ENCODE measurements at regions not wholly inside any gene's neighbourhood (a gene's known extent, or its start where the extent isn't known, plus 50 kb on each side); places are given as distances from the start of the nearest gene placed in this dataset.

DNA sequence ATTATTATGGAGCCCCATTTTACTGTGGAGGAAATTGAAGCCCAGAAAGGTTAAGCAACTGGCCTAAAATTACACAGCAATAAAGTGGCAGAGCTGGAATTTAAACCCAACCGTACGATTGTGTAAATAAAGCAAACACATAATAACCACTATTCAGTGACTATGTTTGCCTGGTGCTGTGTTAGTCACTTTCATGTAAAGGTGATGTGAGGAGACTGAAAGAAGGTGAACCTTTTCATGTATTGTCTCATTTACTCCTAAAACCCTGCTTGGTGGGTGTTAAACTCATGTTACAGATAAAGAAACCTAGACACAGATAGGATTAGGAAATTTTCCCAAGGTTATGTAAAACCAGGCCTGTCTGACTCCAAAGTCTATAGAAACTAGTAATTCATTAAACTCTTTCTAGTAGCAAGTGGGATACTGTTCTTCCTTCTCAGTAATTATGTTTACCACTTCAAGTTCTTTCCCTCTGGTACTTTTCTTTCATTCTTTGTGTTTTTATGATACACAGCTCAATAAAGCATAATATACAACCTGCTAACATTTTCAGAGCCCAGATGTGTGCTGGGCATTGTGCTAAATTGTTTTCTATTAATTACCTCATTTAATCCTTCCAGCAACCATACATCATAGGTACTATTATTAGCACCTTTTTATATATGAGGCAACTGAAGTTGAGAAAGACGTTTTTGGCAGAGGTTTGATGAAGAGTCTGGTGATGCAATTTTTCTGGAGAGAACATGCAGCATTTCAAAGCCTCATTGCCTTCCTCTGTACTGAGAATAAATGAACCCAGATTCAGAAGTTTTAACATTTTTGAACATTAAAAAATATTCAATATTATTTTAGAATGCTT, 202.7 kb downstream of the SPRY1 start (continued):
- TF ChIP-seq, protein P1, sequence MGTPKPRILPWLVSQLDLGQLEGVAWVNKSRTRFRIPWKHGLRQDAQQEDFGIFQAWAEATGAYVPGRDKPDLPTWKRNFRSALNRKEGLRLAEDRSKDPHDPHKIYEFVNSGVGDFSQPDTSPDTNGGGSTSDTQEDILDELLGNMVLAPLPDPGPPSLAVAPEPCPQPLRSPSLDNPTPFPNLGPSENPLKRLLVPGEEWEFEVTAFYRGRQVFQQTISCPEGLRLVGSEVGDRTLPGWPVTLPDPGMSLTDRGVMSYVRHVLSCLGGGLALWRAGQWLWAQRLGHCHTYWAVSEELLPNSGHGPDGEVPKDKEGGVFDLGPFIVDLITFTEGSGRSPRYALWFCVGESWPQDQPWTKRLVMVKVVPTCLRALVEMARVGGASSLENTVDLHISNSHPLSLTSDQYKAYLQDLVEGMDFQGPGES (IDR thresholded peaks at IDR 0.05; ENCODE audit: low read depth, low read length), result no peak
- TF ChIP-seq, protein P2, sequence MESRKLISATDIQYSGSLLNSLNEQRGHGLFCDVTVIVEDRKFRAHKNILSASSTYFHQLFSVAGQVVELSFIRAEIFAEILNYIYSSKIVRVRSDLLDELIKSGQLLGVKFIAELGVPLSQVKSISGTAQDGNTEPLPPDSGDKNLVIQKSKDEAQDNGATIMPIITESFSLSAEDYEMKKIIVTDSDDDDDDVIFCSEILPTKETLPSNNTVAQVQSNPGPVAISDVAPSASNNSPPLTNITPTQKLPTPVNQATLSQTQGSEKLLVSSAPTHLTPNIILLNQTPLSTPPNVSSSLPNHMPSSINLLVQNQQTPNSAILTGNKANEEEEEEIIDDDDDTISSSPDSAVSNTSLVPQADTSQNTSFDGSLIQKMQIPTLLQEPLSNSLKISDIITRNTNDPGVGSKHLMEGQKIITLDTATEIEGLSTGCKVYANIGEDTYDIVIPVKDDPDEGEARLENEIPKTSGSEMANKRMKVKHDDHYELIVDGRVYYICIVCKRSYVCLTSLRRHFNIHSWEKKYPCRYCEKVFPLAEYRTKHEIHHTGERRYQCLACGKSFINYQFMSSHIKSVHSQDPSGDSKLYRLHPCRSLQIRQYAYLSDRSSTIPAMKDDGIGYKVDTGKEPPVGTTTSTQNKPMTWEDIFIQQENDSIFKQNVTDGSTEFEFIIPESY (IDR thresholded peaks at IDR 0.05; ENCODE audit: borderline replicate concordance, low read depth), result no peak
- no peak for TF ChIP-seq TCF12 (IDR thresholded peaks at IDR 0.05)
- TF ChIP-seq RCOR1 (IDR thresholded peaks at IDR 0.05; ENCODE audit: low read length), result no peak
- TF ChIP-seq, protein P3, sequence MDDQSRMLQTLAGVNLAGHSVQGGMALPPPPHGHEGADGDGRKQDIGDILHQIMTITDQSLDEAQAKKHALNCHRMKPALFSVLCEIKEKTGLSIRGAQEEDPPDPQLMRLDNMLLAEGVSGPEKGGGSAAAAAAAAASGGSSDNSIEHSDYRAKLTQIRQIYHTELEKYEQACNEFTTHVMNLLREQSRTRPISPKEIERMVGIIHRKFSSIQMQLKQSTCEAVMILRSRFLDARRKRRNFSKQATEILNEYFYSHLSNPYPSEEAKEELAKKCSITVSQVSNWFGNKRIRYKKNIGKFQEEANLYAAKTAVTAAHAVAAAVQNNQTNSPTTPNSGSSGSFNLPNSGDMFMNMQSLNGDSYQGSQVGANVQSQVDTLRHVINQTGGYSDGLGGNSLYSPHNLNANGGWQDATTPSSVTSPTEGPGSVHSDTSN (IDR thresholded peaks at IDR 0.05), result no peak

DNA sequence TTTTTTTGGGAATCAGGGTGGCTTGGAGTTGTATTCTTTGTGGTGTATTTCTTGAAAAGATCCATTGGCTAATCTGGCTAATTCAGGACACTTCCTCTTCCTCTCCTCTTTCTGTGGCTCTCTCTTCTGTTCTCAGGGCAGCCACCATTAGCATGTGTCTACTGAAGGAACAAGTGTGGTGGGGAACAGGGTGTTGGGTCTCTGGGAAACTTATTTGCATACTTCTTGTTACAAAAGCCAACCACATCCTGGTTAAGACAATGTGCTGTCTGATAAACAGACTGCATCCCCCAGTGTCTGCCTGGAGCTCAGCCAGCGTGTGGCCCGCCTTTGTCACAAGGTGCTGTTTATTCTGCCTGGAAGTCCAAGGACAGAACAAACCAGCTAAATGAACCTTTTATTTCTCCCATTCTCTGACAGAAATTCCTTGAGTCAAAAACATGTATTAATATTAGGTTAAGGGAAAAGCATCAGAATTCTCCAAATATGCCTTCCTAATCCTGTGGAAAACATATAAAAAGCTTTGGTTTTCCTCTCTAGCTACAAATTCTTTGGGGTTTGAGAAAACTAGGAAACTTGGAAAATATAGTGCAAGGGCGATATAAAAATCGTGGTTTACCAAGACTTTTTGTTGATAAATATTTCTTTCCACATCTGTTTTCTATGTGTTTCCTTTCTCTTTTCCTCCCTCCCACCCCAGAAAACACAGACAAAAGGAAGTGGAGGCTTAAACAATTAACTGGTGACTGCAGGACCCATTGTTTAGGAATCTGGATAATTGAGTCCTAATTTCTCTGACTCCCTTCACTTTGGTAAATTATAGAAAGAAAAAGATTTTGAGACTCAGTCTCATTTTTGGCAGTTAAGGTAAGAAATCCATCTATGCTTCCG, 203.6 kb downstream of the SPRY1 start:
- DNase-seq, result peak; percentile 24

More for the DNA sequence above, 203.6 kb downstream of the SPRY1 start:
- POLR2A ChIA-PET, result no interaction called here
- Histone ChIP-seq H3K27ac (ENCODE audit: low read depth in 2 of 2, low read length in 1 of 2) (peak overlapping the region in 1 of 2 experiments; percentile 53; a peak in 1 of 4 replicates), H3K4me2 (no peak overlapping the region), H4K20me1 (ENCODE audit: insufficient read depth) (no peaks in the 10 kb centered on the region), H3K9ac (no peak overlapping the region), H2AFZ (ENCODE audit: low read depth) (peak overlapping the region; percentile 22; the same call in 1 of the 2 replicates), H3K4me3 (ENCODE audit: low read depth in 2 of 2, low read length in 1 of 2) (no peak overlapping the region), H3K9me3 (no peaks in the 10 kb centered on the region), H3F3A (replicated peaks; ENCODE audit: insufficient read depth) (no peaks in the 10 kb centered on the region), H3K36me3 (replicated peaks in 1 of 2; ENCODE audit: control insufficient read depth in 1 of 2, insufficient read depth in 2 of 2, low read length in 1 of 2) (no peaks in the 10 kb centered on the region), H3K79me2 (ENCODE audit: insufficient read depth) (no peaks in the 10 kb centered on the region), H3K9me2 (no peaks in the 10 kb centered on the region), H3K4me1 (ENCODE audit: control insufficient read depth in 1 of 2, insufficient read depth in 2 of 2, low read depth in 1 of 2, low read length in 1 of 2) (peaks cover 8 to 10% of the 10 kb centered on the region in 2 experiments; a peak in 3 of 4 replicates), H3K27me3 (ENCODE audit: insufficient read depth) (no peaks in the 10 kb centered on the region)
- CTCF ChIA-PET, result no interaction called here
- TF ChIP-seq, protein P4, sequence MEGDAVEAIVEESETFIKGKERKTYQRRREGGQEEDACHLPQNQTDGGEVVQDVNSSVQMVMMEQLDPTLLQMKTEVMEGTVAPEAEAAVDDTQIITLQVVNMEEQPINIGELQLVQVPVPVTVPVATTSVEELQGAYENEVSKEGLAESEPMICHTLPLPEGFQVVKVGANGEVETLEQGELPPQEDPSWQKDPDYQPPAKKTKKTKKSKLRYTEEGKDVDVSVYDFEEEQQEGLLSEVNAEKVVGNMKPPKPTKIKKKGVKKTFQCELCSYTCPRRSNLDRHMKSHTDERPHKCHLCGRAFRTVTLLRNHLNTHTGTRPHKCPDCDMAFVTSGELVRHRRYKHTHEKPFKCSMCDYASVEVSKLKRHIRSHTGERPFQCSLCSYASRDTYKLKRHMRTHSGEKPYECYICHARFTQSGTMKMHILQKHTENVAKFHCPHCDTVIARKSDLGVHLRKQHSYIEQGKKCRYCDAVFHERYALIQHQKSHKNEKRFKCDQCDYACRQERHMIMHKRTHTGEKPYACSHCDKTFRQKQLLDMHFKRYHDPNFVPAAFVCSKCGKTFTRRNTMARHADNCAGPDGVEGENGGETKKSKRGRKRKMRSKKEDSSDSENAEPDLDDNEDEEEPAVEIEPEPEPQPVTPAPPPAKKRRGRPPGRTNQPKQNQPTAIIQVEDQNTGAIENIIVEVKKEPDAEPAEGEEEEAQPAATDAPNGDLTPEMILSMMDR (IDR thresholded peaks at IDR 0.05), result no peak
- TF ChIP-seq SMC3 (IDR thresholded peaks at IDR 0.05; ENCODE audit: low read depth, low read length), result no peak
- no peak for TF ChIP-seq TCF12 (IDR thresholded peaks at IDR 0.05)
- no peak for TF ChIP-seq YY1 (IDR thresholded peaks at IDR 0.05; ENCODE audit: low read depth)
- no peak for TF ChIP-seq TAF1 (IDR thresholded peaks at IDR 0.05; ENCODE audit: borderline replicate concordance, low read depth, low read length)
- no peak for TF ChIP-seq FOSL2 (IDR thresholded peaks at IDR 0.05; ENCODE audit: borderline replicate concordance, low read depth)
- no peak for TF ChIP-seq JUND (IDR thresholded peaks at IDR 0.05)
- 81% methylated on average over 5 of the region's 5 CpGs for WGBS (ENCODE audit: low lambda C conversion rate)

Measured in SK-N-SH (cell line).